GM21381 (cell line): ENCODE measurements at regions not wholly inside any gene's neighbourhood (a gene's known extent, or its start where the extent isn't known, plus 50 kb on each side); places are given as distances from the start of the nearest gene placed in this dataset.
"Not testable (repeated sequence)": the region's sequence is repeated elsewhere in the genome, so short reads cannot be mapped to it uniquely, and the experiment has no call there.

Experiments
- ATAC-seq: cut with Tn5 transposase; IDR thresholded peaks from one replicate; pipeline ENCODE4 v1.9.1; 2021; ENCODE audit warnings: mild to moderate bottlenecking, moderate library complexity; ENCODE audit not compliant: unreplicated experiment

DNA sequence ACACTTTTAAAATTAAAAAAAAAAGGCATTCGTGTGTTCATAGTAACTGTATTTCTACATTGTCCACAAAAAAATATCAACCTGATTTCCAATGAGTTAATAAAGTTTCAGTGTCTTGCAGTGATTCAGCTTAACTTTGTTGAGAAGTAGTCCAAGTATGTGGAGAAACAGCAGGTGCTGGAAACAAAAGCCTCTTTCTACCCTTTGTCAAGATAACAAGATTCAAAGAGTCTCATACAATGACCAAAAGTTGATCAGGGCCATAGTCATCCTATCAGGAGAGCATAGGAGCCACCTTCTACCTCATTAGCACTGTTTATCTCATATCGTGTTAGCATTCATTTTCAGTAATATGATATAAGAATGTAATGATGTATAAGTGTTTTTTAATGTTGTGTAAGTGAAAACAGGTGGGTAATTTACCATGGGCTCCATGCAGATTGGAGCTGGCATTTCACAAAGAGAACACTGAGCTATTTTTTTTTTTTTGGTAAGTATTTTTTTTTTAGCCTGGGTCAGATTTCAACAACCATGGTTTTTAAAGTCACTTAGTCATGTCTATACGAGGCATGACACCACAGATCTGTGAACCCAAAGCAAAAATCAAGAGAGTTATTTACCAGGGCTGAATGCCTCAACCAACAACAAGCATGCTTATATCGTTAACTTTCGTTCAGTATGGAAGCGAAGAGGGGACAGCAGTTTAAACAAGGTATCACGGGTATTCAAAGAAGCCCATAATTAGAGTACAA is 165.0 kb upstream of the ZNF521 start:
- no peak for ATAC-seq

DNA sequence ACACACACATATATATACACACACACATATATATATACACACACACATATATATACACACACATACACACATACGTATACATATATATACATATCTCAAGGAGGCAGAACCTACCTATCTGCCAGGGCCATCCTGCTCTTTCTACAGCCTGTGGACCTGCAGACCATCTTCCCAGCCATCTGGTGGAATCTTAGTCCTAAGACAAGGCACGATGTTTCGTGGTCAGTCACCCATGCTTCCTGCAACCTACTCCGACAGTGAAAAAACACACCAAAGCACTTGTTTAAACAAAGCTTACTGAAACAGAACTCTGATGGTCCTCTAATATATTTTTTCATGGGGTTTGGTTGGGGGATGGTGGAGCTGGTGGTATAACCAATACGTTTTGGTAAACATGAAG is 164.2 kb upstream of the ZNF521 start:
- ATAC-seq, result no peak

DNA sequence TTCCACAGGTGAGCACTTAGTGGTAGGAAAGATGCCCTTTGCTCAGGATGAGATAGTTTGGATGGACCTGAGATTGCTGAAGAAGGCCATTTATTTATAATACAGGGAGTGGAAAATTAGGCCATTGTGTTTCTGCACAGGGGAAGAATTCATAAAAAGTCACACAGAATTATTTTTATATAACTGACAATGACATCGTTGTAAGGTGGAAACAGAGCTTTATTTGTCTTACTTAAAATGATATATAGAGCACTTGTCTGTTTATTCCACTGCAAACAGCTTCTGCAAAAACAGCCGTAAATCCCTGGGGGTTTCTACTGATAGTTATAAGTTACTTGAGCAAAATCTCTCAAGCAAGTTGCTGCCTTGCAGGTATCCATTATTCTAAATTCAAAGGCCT is 158.1 kb upstream of the ZNF521 start:
- ATAC-seq, result no peak

GRCh38 chr18:25503567-25504081 is 151.7 kb upstream of the ZNF521 start:
- no peak for ATAC-seq

GRCh38 chr18:25497151-25497794 is 145.3 kb upstream of the ZNF521 start:
- ATAC-seq, result no peak

GRCh38 chr18:25496544-25496943 is 144.6 kb upstream of the ZNF521 start:
- ATAC-seq, result no peak

- no peak for ATAC-seq
These were observed 143.6 kb upstream of the ZNF521 start for GRCh38 chr18:25495606-25496005.

- no peak for ATAC-seq
These were observed 142.9 kb upstream of the ZNF521 start for GRCh38 chr18:25494888-25495287.

- no peak for ATAC-seq
These were observed 141.4 kb upstream of the ZNF521 start for GRCh38 chr18:25493401-25493800.

- no peak for ATAC-seq
These were observed 138.3 kb upstream of the ZNF521 start for GRCh38 chr18:25490316-25490715.

GRCh38 chr18:25473008-25473407 is 121.0 kb upstream of the ZNF521 start:
- ATAC-seq, result no peak

- ATAC-seq, result not testable (repeated sequence)
These were observed 119.0 kb upstream of the ZNF521 start for GRCh38 chr18:25470756-25471524.

DNA sequence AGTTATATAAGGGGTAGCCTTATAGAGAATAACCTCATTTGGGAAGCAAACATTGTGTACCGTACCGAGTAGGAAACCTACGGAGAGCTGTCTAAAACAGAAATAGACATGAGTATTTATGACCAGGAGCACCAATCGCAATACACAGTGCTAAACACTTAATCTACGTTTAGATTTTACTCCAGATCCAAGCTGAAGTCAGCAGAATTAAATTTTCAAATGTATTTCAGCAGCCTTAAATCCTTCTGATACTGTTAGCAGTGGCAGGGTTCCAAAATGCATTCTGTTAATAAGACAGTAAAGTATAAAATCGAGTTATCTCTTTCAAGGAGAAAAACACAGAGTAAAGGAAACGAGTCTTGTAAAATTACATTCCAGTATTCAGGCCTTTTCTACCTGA is 118.1 kb upstream of the ZNF521 start:
- no peak for ATAC-seq

DNA sequence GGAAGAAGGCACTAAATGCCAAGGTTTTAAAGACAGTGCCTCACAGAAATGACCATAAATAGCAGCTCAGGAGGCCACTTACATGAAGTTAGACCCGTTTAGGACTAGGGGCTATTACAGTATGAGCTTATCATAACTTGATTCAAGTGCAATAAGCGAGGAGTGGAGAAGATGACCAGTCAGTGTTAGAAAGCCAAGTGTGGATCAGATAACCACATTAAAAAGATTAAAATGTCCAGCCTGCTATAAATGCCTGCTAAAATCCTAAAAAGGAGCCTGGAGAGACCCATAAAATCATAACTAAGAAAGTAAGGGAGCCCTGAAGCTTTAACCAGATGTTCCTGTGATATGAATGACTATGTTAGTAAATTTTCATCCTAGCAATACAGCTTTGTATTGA is 117.5 kb upstream of the ZNF521 start:
- no peak for ATAC-seq

- ATAC-seq, result no peak
These were observed 115.4 kb upstream of the ZNF521 start for GRCh38 chr18:25467226-25467987.

DNA sequence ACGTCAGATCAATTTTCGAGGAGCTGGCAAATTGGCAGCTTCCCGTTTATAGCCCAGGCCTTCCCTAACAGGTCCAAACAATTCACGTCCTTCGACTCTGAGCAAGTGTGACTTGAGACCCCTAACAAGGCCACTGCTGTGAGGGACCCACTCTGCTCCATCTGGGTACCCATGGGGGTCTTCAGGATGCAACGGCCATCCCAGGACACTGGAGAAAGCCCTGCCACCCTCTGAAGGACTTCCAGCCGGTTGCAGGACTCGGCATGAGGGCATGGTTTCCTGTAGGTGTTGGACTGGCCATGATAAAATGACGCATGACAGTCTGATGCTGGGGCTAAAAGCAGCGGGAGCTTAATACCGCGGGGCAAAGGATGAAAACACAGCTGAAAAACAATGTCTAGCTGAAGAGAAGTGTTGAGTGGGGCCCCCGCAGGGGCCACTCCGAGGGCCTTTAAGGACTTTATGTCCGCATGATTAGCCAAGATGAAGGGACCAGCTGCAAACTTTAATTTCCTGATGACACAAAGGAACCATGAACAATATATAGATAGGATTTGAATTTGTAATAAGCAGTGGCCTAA is 113.3 kb upstream of the ZNF521 start:
- no peak for ATAC-seq

DNA sequence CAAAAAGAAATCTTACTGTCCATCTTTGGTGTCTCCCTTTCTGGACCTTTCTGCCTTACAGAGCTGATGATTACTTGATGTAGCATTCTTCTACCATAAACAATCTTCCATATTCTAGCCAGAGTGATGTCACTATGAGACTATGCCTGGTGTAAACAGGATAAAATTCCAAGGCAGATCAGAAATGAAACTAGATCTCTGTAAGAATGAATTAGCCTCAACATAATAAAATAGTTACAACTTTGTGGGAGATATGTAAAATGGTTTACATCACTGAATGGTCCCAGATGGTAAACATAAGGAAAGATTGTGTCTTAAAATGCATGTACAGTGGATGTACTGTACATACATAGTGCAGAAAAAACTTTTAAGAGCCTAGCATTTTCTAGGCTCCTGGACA is 112.3 kb upstream of the ZNF521 start:
- no peak for ATAC-seq

DNA sequence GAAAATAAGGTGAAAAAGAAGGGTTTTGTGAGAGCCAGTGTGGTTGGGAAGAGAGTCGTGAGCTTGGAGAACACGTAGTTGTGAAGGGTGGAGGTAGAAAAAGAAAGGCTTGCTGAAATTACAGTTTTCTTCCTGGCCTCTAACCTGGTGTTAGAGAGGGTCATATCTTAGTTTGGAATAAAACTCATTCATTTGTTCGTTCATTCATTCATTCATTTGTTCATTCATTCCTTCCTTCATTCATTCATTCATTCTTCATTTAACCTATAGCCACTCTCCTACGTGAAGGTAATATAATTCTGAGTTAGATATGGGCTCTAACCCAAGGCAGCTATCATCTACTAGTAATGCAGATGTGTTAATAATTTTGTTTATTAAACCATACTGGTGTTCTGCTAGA is 111.8 kb upstream of the ZNF521 start:
- no peak for ATAC-seq

DNA sequence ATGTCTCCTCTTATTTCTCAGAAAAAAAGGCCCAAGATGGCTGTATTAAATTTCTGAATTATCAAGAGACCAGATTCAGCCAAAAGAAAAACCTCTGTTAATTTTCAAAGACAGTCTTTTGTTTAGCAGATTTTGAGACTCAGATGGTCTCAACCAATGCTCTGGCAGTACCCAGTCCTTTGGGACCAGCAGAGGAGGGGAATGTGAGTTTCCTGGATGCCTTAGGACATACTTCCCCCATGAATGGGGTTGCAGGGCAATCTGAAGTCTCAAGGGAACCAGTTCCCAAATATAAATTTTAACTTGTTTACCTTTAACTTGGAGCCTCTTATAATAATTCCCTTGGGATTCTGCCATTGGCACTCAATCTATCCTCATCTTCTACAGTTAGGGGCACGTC is 107.8 kb upstream of the ZNF521 start:
- no peak for ATAC-seq

DNA sequence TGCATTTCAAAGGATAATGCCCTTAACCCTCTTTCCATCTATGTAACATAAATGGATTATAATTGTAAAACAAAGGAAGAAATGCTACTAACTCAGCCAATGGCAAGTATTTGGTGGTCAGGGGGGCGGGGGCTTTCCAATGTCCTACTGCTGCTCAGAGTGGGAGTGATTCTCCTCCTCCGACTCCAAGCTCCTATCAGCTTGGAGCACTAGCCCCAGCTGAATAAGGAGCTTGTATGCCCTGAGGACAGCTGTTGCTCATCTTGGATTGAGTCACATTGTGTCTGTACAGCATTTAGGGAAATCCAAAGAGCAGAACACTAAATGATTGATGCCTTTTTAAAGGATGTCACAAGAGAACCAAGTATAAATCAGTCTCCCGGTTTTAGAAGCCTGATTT is 105.6 kb upstream of the ZNF521 start:
- no peak for ATAC-seq

DNA sequence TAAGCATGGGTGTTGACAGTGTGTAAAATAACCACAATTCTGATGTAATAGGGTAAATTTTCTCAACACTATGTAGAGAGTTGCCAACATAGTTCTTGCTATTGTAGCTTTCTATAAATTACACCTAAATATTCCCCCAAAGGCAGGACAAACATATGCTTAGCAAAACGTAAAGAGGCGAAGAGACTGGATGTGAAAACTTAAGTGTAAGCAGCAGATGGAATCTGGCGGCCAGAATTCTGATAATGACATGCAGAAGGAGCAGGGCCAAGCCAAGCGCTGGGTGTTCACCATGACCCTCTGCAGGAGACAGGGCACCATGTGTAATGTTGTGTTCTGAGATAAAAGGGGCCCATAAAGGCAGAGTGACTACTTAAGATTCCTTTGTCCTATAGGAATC is 105.2 kb upstream of the ZNF521 start:
- ATAC-seq, result no peak
